Loucy (cell line): ENCODE measurements at regions not wholly inside any gene's neighbourhood (a gene's known extent, or its start where the extent isn't known, plus 50 kb on each side); places are given as distances from the start of the nearest gene placed in this dataset.

Experiments
- H2AFZ ChIP-seq: fragments of 200-600 bp; sonication (generic); 2 replicates; pipeline ENCODE4 v1.6.0; 2016; ENCODE audit warnings: antibody characterized with exemption, mild to moderate bottlenecking, low read length, moderate library complexity
- H3F3A ChIP-seq: fragments of 200-600 bp; 2 replicates; pipeline ENCODE4 v1.6.0; 2016; ENCODE audit warnings: antibody characterized with exemption, low read depth, mild to moderate bottlenecking
- H3K27me3 ChIP-seq: fragments of 200-600 bp; sonication (generic); 2 replicates; pipeline ENCODE4 v1.6.1; 2014; ENCODE audit warnings: low read length, mild to moderate bottlenecking; ENCODE audit not compliant: insufficient read depth, poor library complexity, severe bottlenecking
- H3K36me3 ChIP-seq: fragments of 200-600 bp; sonication (generic); 2 replicates; pipeline ENCODE4 v1.6.1; 2016; ENCODE audit warnings: low read length; ENCODE audit not compliant: insufficient read depth
- H3K4me1 ChIP-seq: fragments of 200-600 bp; sonication (generic); 2 replicates; pipeline ENCODE4 v1.5.1; 2014; ENCODE audit warnings: low read length, mild to moderate bottlenecking; ENCODE audit not compliant: insufficient read depth, poor library complexity, severe bottlenecking
- H3K4me2 ChIP-seq: fragments of 200-600 bp; sonication (generic); 2 replicates; pipeline ENCODE4 v1.6.0; 2014; ENCODE audit warnings: antibody characterized with exemption, low read length, low read depth, mild to moderate bottlenecking; ENCODE audit not compliant: poor library complexity, severe bottlenecking
- H3K4me3 ChIP-seq: fragments of 200-600 bp; sonication (generic); 2 replicates; pipeline ENCODE4 v1.5.1; 2014; ENCODE audit warnings: low read length, mild to moderate bottlenecking, mixed read lengths; ENCODE audit not compliant: poor library complexity, severe bottlenecking
- H3K79me2 ChIP-seq: fragments of 200-600 bp; sonication (generic); 2 replicates; pipeline ENCODE4 v1.6.1; 2014; ENCODE audit warnings: low read length; ENCODE audit not compliant: insufficient read depth
- H3K9ac ChIP-seq: fragments of 200-600 bp; sonication (generic); 2 replicates; pipeline ENCODE4 v1.6.0; 2014; ENCODE audit warnings: mild to moderate bottlenecking, low read depth, low read length, moderate library complexity; ENCODE audit not compliant: poor library complexity, severe bottlenecking
- H3K9me2 ChIP-seq: fragments of 200-600 bp; sonication (generic); replicated peaks from 2 replicates; pipeline ENCODE4 v1.6.1; 2016; ENCODE audit warnings: low read depth, low read length, mixed read lengths
- H3K9me3 ChIP-seq: fragments of 200-600 bp; sonication (generic); 2 replicates; pipeline ENCODE4 v1.6.1; 2014; ENCODE audit warnings: mild to moderate bottlenecking, antibody characterized with exemption, low read length, low read depth; ENCODE audit not compliant: insufficient read depth
- H4K20me1 ChIP-seq: fragments of 200-600 bp; sonication (generic); 2 replicates; pipeline ENCODE4 v1.6.0; 2014; ENCODE audit warnings: antibody characterized with exemption, low read length, mild to moderate bottlenecking; ENCODE audit not compliant: insufficient read depth, poor library complexity, severe bottlenecking
- EZH2phosphoT487 ChIP-seq: fragments of 200-600 bp; IDR thresholded peaks from 2 replicates; pipeline ENCODE4 v1.6.1; 2018; ENCODE audit warnings: antibody characterized with exemption, mild to moderate bottlenecking, moderate library complexity, borderline replicate concordance
- TF ChIP-seq, protein P1 (sequence below): fragments of 200-600 bp; sonication (generic); conservative IDR thresholded peaks from 2 replicates; pipeline ENCODE4 v1.5.1; 2014; ENCODE audit warnings: mild to moderate bottlenecking, antibody characterized with exemption, low read length

DNA sequence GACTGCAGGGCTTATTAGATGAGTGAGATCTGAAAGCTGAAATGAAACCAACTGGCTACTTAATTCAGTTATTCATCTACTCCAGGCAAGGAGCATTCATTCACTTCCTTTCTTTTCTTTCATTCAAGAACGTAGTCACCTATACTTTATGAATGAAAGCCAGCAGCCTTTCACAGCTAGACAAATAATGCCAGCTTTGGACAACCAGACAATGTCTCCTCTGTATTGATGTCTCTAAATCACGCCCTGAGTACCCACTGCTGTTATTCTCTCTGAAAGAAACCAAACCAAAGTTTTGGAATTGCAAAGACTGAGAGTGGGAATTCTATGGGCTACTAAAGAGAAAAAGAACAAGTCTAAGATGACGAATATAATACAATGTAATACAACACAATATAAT, 121.2 kb upstream of the PTPN3 start:
- Histone ChIP-seq H4K20me1 (no peaks in the 10 kb centered on the region), H3K4me3 (no peak overlapping the region), H3K9me2 (no peaks in the 10 kb centered on the region), H3F3A (no peaks in the 10 kb centered on the region), H3K36me3 (no peaks in the 10 kb centered on the region), H3K9ac (no peak overlapping the region), H3K4me2 (no peak overlapping the region), H3K9me3 (no peaks in the 10 kb centered on the region), H3K79me2 (no peaks in the 10 kb centered on the region), H3K27me3 (no peaks in the 10 kb centered on the region), H2AFZ (no peak overlapping the region), H3K4me1 (no peaks in the 10 kb centered on the region)
- TF ChIP-seq, protein P1, sequence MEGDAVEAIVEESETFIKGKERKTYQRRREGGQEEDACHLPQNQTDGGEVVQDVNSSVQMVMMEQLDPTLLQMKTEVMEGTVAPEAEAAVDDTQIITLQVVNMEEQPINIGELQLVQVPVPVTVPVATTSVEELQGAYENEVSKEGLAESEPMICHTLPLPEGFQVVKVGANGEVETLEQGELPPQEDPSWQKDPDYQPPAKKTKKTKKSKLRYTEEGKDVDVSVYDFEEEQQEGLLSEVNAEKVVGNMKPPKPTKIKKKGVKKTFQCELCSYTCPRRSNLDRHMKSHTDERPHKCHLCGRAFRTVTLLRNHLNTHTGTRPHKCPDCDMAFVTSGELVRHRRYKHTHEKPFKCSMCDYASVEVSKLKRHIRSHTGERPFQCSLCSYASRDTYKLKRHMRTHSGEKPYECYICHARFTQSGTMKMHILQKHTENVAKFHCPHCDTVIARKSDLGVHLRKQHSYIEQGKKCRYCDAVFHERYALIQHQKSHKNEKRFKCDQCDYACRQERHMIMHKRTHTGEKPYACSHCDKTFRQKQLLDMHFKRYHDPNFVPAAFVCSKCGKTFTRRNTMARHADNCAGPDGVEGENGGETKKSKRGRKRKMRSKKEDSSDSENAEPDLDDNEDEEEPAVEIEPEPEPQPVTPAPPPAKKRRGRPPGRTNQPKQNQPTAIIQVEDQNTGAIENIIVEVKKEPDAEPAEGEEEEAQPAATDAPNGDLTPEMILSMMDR: no peak
- no peak for TF ChIP-seq EZH2phosphoT487

DNA sequence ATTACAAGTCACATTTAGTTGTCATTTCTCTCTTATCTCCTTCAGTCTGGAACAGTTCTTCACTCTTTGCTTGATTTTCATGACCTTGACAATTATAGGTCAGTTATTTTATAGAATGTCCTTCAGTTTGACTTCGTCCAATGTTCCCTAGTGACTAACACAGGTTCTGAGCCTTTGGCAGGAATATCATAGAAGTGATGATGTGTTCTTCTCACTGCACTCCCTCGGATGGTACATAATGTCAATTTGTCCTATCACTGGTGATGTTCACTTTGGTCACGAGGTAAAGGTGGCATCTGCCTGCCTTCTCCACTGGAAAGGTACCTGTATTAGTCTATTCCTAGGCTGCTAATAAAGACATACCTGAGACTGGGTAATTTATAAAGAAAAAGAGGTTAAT, 126.0 kb upstream of the PTPN3 start:
- Histone ChIP-seq H3F3A (no peaks in the 10 kb centered on the region), H3K27me3 (no peaks in the 10 kb centered on the region), H3K4me3 (no peak overlapping the region), H3K36me3 (no peaks in the 10 kb centered on the region), H3K4me2 (no peak overlapping the region), H4K20me1 (no peaks in the 10 kb centered on the region), H2AFZ (no peak overlapping the region), H3K9me2 (no peaks in the 10 kb centered on the region), H3K9ac (no peak overlapping the region), H3K4me1 (no peaks in the 10 kb centered on the region), H3K9me3 (no peaks in the 10 kb centered on the region), H3K79me2 (no peaks in the 10 kb centered on the region)
- TF ChIP-seq, protein P1: no peak
- TF ChIP-seq EZH2phosphoT487: no peak

DNA sequence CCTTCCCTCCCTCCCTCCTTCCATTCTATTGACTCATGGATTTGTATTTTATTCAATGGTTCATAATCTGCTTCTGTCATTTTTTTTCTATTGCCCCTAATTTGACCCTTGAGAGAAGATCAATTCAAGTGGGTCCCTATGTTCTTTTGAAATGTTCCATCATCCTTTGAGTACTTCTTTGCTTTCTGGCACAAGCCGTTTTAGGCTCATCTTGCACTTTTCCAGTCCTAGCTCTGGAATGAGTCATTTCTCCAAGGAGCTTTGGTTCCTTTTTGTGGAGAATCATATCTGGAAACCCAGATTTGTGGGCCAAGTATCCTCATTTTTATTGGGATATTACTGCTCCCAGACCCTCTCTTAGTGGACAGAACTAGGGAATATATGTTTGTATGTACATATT, 126.8 kb upstream of the PTPN3 start:
- Histone ChIP-seq H3K4me3 (no peak overlapping the region), H3K36me3 (no peaks in the 10 kb centered on the region), H3K9me3 (no peaks in the 10 kb centered on the region), H3K4me1 (no peaks in the 10 kb centered on the region), H3K79me2 (no peaks in the 10 kb centered on the region), H3K9me2 (no peaks in the 10 kb centered on the region), H3K27me3 (no peaks in the 10 kb centered on the region), H2AFZ (no peak overlapping the region), H3K4me2 (no peak overlapping the region), H4K20me1 (no peaks in the 10 kb centered on the region), H3F3A (no peaks in the 10 kb centered on the region), H3K9ac (no peak overlapping the region)
- TF ChIP-seq, protein P1: no peak
- no peak for TF ChIP-seq EZH2phosphoT487
